ENCODE measurements at regions not wholly inside any gene's neighbourhood (a gene's known extent, or its start where the extent isn't known, plus 50 kb on each side); places are given as distances from the start of the nearest gene placed in this dataset.

- Histone ChIP-seq H3K23ac (ENCODE audit: low read depth, low read length, poor library complexity) (no peak overlapping the region), H2BK12ac (ENCODE audit: low read length) (no peak overlapping the region), H3K18ac (ENCODE audit: low read length) (no peak overlapping the region), H3K14ac (ENCODE audit: low read length) (no peak overlapping the region), H3K27ac (replicated peaks; ENCODE audit: low read length) (no peak overlapping the region), H2AFZ (ENCODE audit: low read length) (no peak overlapping the region), H4K8ac (ENCODE audit: low read depth, low read length) (no peak overlapping the region), H2AK5ac (ENCODE audit: low read depth, low read length) (no peak overlapping the region), H2BK15ac (ENCODE audit: low read length) (no peak overlapping the region), H3K9ac (ENCODE audit: low read depth, low read length, poor library complexity) (no peak overlapping the region), H4K91ac (ENCODE audit: low read depth, low read length, poor library complexity) (no peak overlapping the region), H3K27me3 (ENCODE audit: control insufficient read depth in 3 of 3, insufficient read depth in 3 of 3, low read depth in 1 of 3, low read length in 3 of 3) (no peaks in the 10 kb centered on the region), H3K4me2 (ENCODE audit: insufficient read depth, low read length, poor library complexity, severe bottlenecking) (no peak overlapping the region), H3K9me3 (replicated peaks in 1 of 2; ENCODE audit: control insufficient read depth in 2 of 2, insufficient read depth in 1 of 2, low read depth in 1 of 2, low read length in 2 of 2) (no peaks in the 10 kb centered on the region), H3K4me1 (ENCODE audit: control insufficient read depth in 2 of 2, insufficient read depth in 1 of 2, low read depth in 1 of 2, low read length in 2 of 2) (no peaks in the 10 kb centered on the region), H3K36me3 (replicated peaks in 1 of 2; ENCODE audit: control insufficient read depth in 2 of 2, insufficient read depth in 2 of 2, low read length in 2 of 2) (no peaks in the 10 kb centered on the region), H2BK5ac (ENCODE audit: low read length) (no peak overlapping the region), H3K4me3 (ENCODE audit: low read length in 2 of 2) (no peak overlapping the region), H3K4ac (ENCODE audit: low read length) (no peak overlapping the region), H3K79me1 (ENCODE audit: low read depth, low read length) (no peaks in the 10 kb centered on the region), H2BK120ac (ENCODE audit: low read depth, low read length) (no peak overlapping the region)
- DNase-seq (ENCODE audit: low spot score) = no peak
- no CpG with 5 or more reads among the region's 4 CpGs for WGBS, 2 donors (ENCODE audit: extremely low coverage in 2 of 2, insufficient read length in 2 of 2, insufficient replicate concordance in 1 of 2)
Measured at GRCh38 chr3:118548434-118548833, 486.2 kb downstream of the IGSF11 start.

GRCh38 chr3:118550122-118550521, 484.5 kb downstream of the IGSF11 start:
- no peaks in the 10 kb centered on the region for H3K4me1 ChIP-seq (ENCODE audit: control insufficient read depth in 2 of 2, insufficient read depth in 1 of 2, low read depth in 1 of 2, low read length in 2 of 2)
- H3K18ac ChIP-seq (ENCODE audit: low read length) = no peak overlapping the region
- no peak overlapping the region for H2BK12ac ChIP-seq (ENCODE audit: low read length)
- no peak for DNase-seq (ENCODE audit: low spot score)
- no peak overlapping the region for H2AFZ ChIP-seq (ENCODE audit: low read length)
- no peak overlapping the region for H3K9ac ChIP-seq (ENCODE audit: low read depth, low read length, poor library complexity)
- no peak overlapping the region for H3K4ac ChIP-seq (ENCODE audit: low read length)
- H2AK5ac ChIP-seq (ENCODE audit: low read depth, low read length) = no peak overlapping the region
- no peaks in the 10 kb centered on the region for H3K36me3 ChIP-seq (replicated peaks in 1 of 2; ENCODE audit: control insufficient read depth in 2 of 2, insufficient read depth in 2 of 2, low read length in 2 of 2)
- H2BK5ac ChIP-seq (ENCODE audit: low read length) = no peak overlapping the region
- H3K4me3 ChIP-seq (ENCODE audit: low read length in 2 of 2) = no peak overlapping the region
- no peak overlapping the region for H3K27ac ChIP-seq (replicated peaks; ENCODE audit: low read length)
- no peak overlapping the region for H3K14ac ChIP-seq (ENCODE audit: low read length)
- H3K27me3 ChIP-seq (ENCODE audit: control insufficient read depth in 3 of 3, insufficient read depth in 3 of 3, low read depth in 1 of 3, low read length in 3 of 3) = no peaks in the 10 kb centered on the region
- H4K91ac ChIP-seq (ENCODE audit: low read depth, low read length, poor library complexity) = no peak overlapping the region
- H2BK120ac ChIP-seq (ENCODE audit: low read depth, low read length) = no peak overlapping the region
- no peaks in the 10 kb centered on the region for H3K9me3 ChIP-seq (replicated peaks in 1 of 2; ENCODE audit: control insufficient read depth in 2 of 2, insufficient read depth in 1 of 2, low read depth in 1 of 2, low read length in 2 of 2)
- no peak overlapping the region for H3K23ac ChIP-seq (ENCODE audit: low read depth, low read length, poor library complexity)
- no peak overlapping the region for H3K4me2 ChIP-seq (ENCODE audit: insufficient read depth, low read length, poor library complexity, severe bottlenecking)
- no peaks in the 10 kb centered on the region for H3K79me1 ChIP-seq (ENCODE audit: low read depth, low read length)
- no peak overlapping the region for H2BK15ac ChIP-seq (ENCODE audit: low read length)
- H4K8ac ChIP-seq (ENCODE audit: low read depth, low read length) = no peak overlapping the region
- no CpG with 5 or more reads among the region's 2 CpGs for WGBS, 2 donors (ENCODE audit: extremely low coverage in 2 of 2, insufficient read length in 2 of 2, insufficient replicate concordance in 1 of 2)

GRCh38 chr3:118550556-118550955, 484.1 kb downstream of the IGSF11 start:
- no peak overlapping the region for H3K14ac ChIP-seq (ENCODE audit: low read length)
- no peak overlapping the region for H3K4me3 ChIP-seq (ENCODE audit: low read length in 2 of 2)
- H4K91ac ChIP-seq (ENCODE audit: low read depth, low read length, poor library complexity) = no peak overlapping the region
- H2BK120ac ChIP-seq (ENCODE audit: low read depth, low read length) = no peak overlapping the region
- no peak overlapping the region for H2AFZ ChIP-seq (ENCODE audit: low read length)
- H3K4me2 ChIP-seq (ENCODE audit: insufficient read depth, low read length, poor library complexity, severe bottlenecking) = no peak overlapping the region
- H3K23ac ChIP-seq (ENCODE audit: low read depth, low read length, poor library complexity) = no peak overlapping the region
- H2BK12ac ChIP-seq (ENCODE audit: low read length) = no peak overlapping the region
- H3K36me3 ChIP-seq (replicated peaks in 1 of 2; ENCODE audit: control insufficient read depth in 2 of 2, insufficient read depth in 2 of 2, low read length in 2 of 2) = no peaks in the 10 kb centered on the region
- DNase-seq (ENCODE audit: low spot score) = no peak
- H3K27me3 ChIP-seq (ENCODE audit: control insufficient read depth in 3 of 3, insufficient read depth in 3 of 3, low read depth in 1 of 3, low read length in 3 of 3) = no peaks in the 10 kb centered on the region
- H2BK15ac ChIP-seq (ENCODE audit: low read length) = no peak overlapping the region
- no peak overlapping the region for H3K9ac ChIP-seq (ENCODE audit: low read depth, low read length, poor library complexity)
- H3K4ac ChIP-seq (ENCODE audit: low read length) = no peak overlapping the region
- no peak overlapping the region for H3K27ac ChIP-seq (replicated peaks; ENCODE audit: low read length)
- no peaks in the 10 kb centered on the region for H3K79me1 ChIP-seq (ENCODE audit: low read depth, low read length)
- no peak overlapping the region for H3K18ac ChIP-seq (ENCODE audit: low read length)
- H4K8ac ChIP-seq (ENCODE audit: low read depth, low read length) = no peak overlapping the region
- no peak overlapping the region for H2AK5ac ChIP-seq (ENCODE audit: low read depth, low read length)
- no peaks in the 10 kb centered on the region for H3K9me3 ChIP-seq (replicated peaks in 1 of 2; ENCODE audit: control insufficient read depth in 2 of 2, insufficient read depth in 1 of 2, low read depth in 1 of 2, low read length in 2 of 2)
- no peak overlapping the region for H2BK5ac ChIP-seq (ENCODE audit: low read length)
- H3K4me1 ChIP-seq (ENCODE audit: control insufficient read depth in 2 of 2, insufficient read depth in 1 of 2, low read depth in 1 of 2, low read length in 2 of 2) = no peaks in the 10 kb centered on the region

- H2BK120ac ChIP-seq (ENCODE audit: low read depth, low read length) = no peak overlapping the region
- H3K4me3 ChIP-seq (ENCODE audit: low read length in 2 of 2) = no peak overlapping the region
- no peak overlapping the region for H2AFZ ChIP-seq (ENCODE audit: low read length)
- no peaks in the 10 kb centered on the region for H3K4me1 ChIP-seq (ENCODE audit: control insufficient read depth in 2 of 2, insufficient read depth in 1 of 2, low read depth in 1 of 2, low read length in 2 of 2)
- no peaks in the 10 kb centered on the region for H3K27me3 ChIP-seq (ENCODE audit: control insufficient read depth in 3 of 3, insufficient read depth in 3 of 3, low read depth in 1 of 3, low read length in 3 of 3)
- no peak overlapping the region for H2BK5ac ChIP-seq (ENCODE audit: low read length)
- no peak overlapping the region for H2BK12ac ChIP-seq (ENCODE audit: low read length)
- no peak overlapping the region for H3K23ac ChIP-seq (ENCODE audit: low read depth, low read length, poor library complexity)
- H3K27ac ChIP-seq (replicated peaks; ENCODE audit: low read length) = no peak overlapping the region
- H3K14ac ChIP-seq (ENCODE audit: low read length) = no peak overlapping the region
- no peak overlapping the region for H4K91ac ChIP-seq (ENCODE audit: low read depth, low read length, poor library complexity)
- H3K4ac ChIP-seq (ENCODE audit: low read length) = no peak overlapping the region
- H4K8ac ChIP-seq (ENCODE audit: low read depth, low read length) = no peak overlapping the region
- no peak overlapping the region for H3K18ac ChIP-seq (ENCODE audit: low read length)
- WGBS, 2 donors (ENCODE audit: extremely low coverage in 2 of 2, insufficient read length in 2 of 2, insufficient replicate concordance in 1 of 2) = no CpG with 5 or more reads among the region's 5 CpGs
- no peaks in the 10 kb centered on the region for H3K9me3 ChIP-seq (replicated peaks in 1 of 2; ENCODE audit: control insufficient read depth in 2 of 2, insufficient read depth in 1 of 2, low read depth in 1 of 2, low read length in 2 of 2)
- no peaks in the 10 kb centered on the region for H3K79me1 ChIP-seq (ENCODE audit: low read depth, low read length)
- no peak overlapping the region for H3K9ac ChIP-seq (ENCODE audit: low read depth, low read length, poor library complexity)
- H3K36me3 ChIP-seq (replicated peaks in 1 of 2; ENCODE audit: control insufficient read depth in 2 of 2, insufficient read depth in 2 of 2, low read length in 2 of 2) = no peaks in the 10 kb centered on the region
- H2AK5ac ChIP-seq (ENCODE audit: low read depth, low read length) = no peak overlapping the region
- H2BK15ac ChIP-seq (ENCODE audit: low read length) = no peak overlapping the region
- no peak for DNase-seq (ENCODE audit: low spot score)
- no peak overlapping the region for H3K4me2 ChIP-seq (ENCODE audit: insufficient read depth, low read length, poor library complexity, severe bottlenecking)
Measured at GRCh38 chr3:118554148-118554838, 480.4 kb downstream of the IGSF11 start.

All from neuronal stem cell (in vitro differentiated cells).